K562 (cell line): ENCODE measurements at regions not wholly inside any gene's neighbourhood (a gene's known extent, or its start where the extent isn't known, plus 50 kb on each side); places are given as distances from the start of the nearest gene placed in this dataset.

Experiments used
- ATAC-seq: fragments of 200-7000 bp; cut with Tn5 transposase; 3 replicates; pipeline ENCODE4 v1.9.1; 2020; ENCODE audit warnings: moderate library complexity
- BruUV-seq: library from RNA; stranded (reverse); fragments of 400-500 nt; replicated peaks from 2 replicates; lab custom pipeline; 2021; lab: Mats Ljungman, UMichigan
- CTCF ChIA-PET: fragments of 300-600 bp; formaldehyde crosslinking; extraction: SDS; loops from one replicate; lab custom pipeline; 2021; ENCODE audit warnings: low intra/inter-chr PET ratio; lab: Yijun Ruan, JAX
- POLR2A ChIA-PET: fragments of 300-600, 350-650 bp; sonication (Branson Sonifier 250); formaldehyde crosslinking; extraction: SDS; loops from one replicate; lab custom pipeline; 2021; ENCODE audit warnings: antibody characterized with exemption, inconsistent platforms; lab: Yijun Ruan, JAX
- DNase-seq, 4 experiments: peaks; one replicate each; pipeline versions ENCODE4 v3.0.0 to v3.0.0-alpha.2; 2011 to 2018; ENCODE audit warnings: low spot score in 3 of 4, mixed read lengths in 3 of 4; ENCODE audit errors: extremely low read depth in 1 of 4
- FAIRE-seq: peaks from 2 replicates; lab custom pipeline; 2011; peaks lifted over from hg19 to GRCh38; lab: Jason Lieb, UNC
- H2AFZ ChIP-seq: 2 replicates; pipeline ENCODE4 v1.6.0; 2011; ENCODE audit warnings: low read depth, low read length, control low read depth, inconsistent platforms
- H3K27ac ChIP-seq: fragments of 200-600 bp; 3 replicates; pipeline ENCODE4 v1.8.0; 2011; ENCODE audit warnings: low read depth, mild to moderate bottlenecking, control low read depth, inconsistent platforms, low read length, moderate library complexity, mixed read lengths; ENCODE audit errors: extremely low read depth
- H3K27me3 ChIP-seq, 2 experiments: fragments of 300-600 bp in 1 of 2; 2 replicates in 1 of 2; 3 replicates in 1 of 2; pipeline versions ENCODE4 v1.6.0 to v1.8.0; 2011; ENCODE audit warnings: inconsistent platforms in 2 of 2, low read length in 2 of 2, mild to moderate bottlenecking in 1 of 2, mixed read lengths in 1 of 2, moderate library complexity in 1 of 2; ENCODE audit not compliant: control insufficient read depth in 2 of 2, insufficient read depth in 2 of 2
- H3K36me3 ChIP-seq: fragments of 300-600 bp; 3 replicates; pipeline ENCODE4 v1.8.0; 2011; ENCODE audit warnings: mild to moderate bottlenecking, low read length, inconsistent platforms; ENCODE audit not compliant: control insufficient read depth, insufficient read depth
- H3K4me1 ChIP-seq, 2 experiments: fragments of 200-600 bp in 1 of 2; replicated peaks in 1 of 2; 2 replicates in 1 of 2; 3 replicates in 1 of 2; pipeline versions ENCODE4 v1.5.1 to v1.8.0; 2011; ENCODE audit warnings: inconsistent platforms in 2 of 2, low read length in 2 of 2, mild to moderate bottlenecking in 1 of 2, mixed read lengths in 1 of 2, moderate library complexity in 1 of 2; ENCODE audit not compliant: control insufficient read depth in 2 of 2, insufficient read depth in 2 of 2
- H3K4me2 ChIP-seq: 2 replicates; pipeline ENCODE4 v1.6.1; 2011; ENCODE audit warnings: low read length, control low read depth, inconsistent platforms, mixed read lengths; ENCODE audit not compliant: insufficient read depth
- H3K4me3 ChIP-seq: fragments of 200-600 bp; sonication (generic), shearing (Covaris generic); 2 replicates; pipeline ENCODE4 v1.5.1; 2016; ENCODE audit warnings: control low read depth, inconsistent platforms
- H3K79me2 ChIP-seq: fragments of 200-600 bp; 3 replicates; pipeline ENCODE4 v1.8.0; 2011; ENCODE audit warnings: low read length, inconsistent platforms; ENCODE audit not compliant: control insufficient read depth, insufficient read depth
- H3K9ac ChIP-seq, 2 experiments: 2 replicates each; pipeline versions ENCODE4 v1.6.0 to v1.6.1; 2011; ENCODE audit warnings: low read depth in 2 of 2, low read length in 2 of 2, control low read depth in 1 of 2, inconsistent platforms in 1 of 2, mild to moderate bottlenecking in 1 of 2, mixed read lengths in 1 of 2; ENCODE audit not compliant: insufficient read depth in 1 of 2
- H3K9me1 ChIP-seq: one replicate; pipeline ENCODE4 v1.6.0; 2011; ENCODE audit warnings: inconsistent platforms, mild to moderate bottlenecking, low read length, moderate library complexity; ENCODE audit not compliant: control insufficient read depth, insufficient read depth
- H3K9me3 ChIP-seq: replicated peaks from 2 replicates; pipeline ENCODE4 v1.5.1; 2011; ENCODE audit warnings: low read depth, low read length, inconsistent platforms; ENCODE audit not compliant: control insufficient read depth, insufficient read depth
- H4K20me1 ChIP-seq: replicated peaks from 2 replicates; pipeline ENCODE4 v1.6.1; 2011; ENCODE audit warnings: low read length, inconsistent platforms, mixed read lengths; ENCODE audit not compliant: control insufficient read depth, insufficient read depth
- ARHGAP35 ChIP-seq: fragments of 450-650 bp; IDR thresholded peaks from 2 replicates; pipeline ENCODE4 v1.6.1; 2018; ENCODE audit not compliant: partially characterized antibody
- BCOR ChIP-seq: fragments of 450-650 bp; IDR thresholded peaks from 2 replicates; pipeline ENCODE4 v1.6.1; 2016
- ESRRA ChIP-seq: fragments of 450-650 bp; IDR thresholded peaks from 2 replicates; pipeline ENCODE4 v1.6.1; 2014; ENCODE audit warnings: low read depth, mild to moderate bottlenecking, moderate library complexity, borderline replicate concordance
- KDM1A ChIP-seq, 2 experiments: fragments of 450-650 bp; IDR thresholded peaks; 2 replicates each; pipeline ENCODE4 v1.6.1; 2016; ENCODE audit warnings: mild to moderate bottlenecking in 2 of 2
- RBM25 ChIP-seq: fragments of 200-400 bp; formaldehyde crosslinking; IDR thresholded peaks from 2 replicates; pipeline ENCODE4 v1.6.1; 2018; ENCODE audit warnings: low read length, low read depth, moderate library complexity; ENCODE audit not compliant: severe bottlenecking
- WGBS: fragments of 100-300 bp; shearing (Covaris generic); methylation state at CpG from one replicate; pipeline ENCODE4 v1.1.6; 2016; ENCODE audit warnings: low coverage, mixed read lengths; ENCODE audit not compliant: insufficient coverage; ENCODE audit errors: missing lambda C conversion rate; 5-methylcytosine and 5-hydroxymethylcytosine counted together
- in situ Hi-C: fragments of 300-500 bp; cut with MboI; formaldehyde crosslinking; loops from 4 replicates; pipeline ENCODE4 v1.15.0; 2018; ENCODE audit warnings: inconsistent platforms, mixed read lengths
- intact Hi-C: fragments of 100-400 bp; cut with micrococcal nuclease; formaldehyde crosslinking; loops from 2 replicates; pipeline ENCODE4 v1.14.2; 2022
- TF ChIP-seq, protein P1 (sequence below), 2 experiments: fragments of 450-650 bp; formaldehyde crosslinking in 1 of 2; IDR thresholded peaks; 2 replicates each; pipeline versions ENCODE4 v1.4.0 to v1.6.1; 2014 to 2020; ENCODE audit warnings: mild to moderate bottlenecking in 2 of 2, borderline replicate concordance in 1 of 2, low read depth in 1 of 2
- TF ChIP-seq, protein P2 (sequence below): fragments of 450-650 bp; formaldehyde crosslinking; IDR thresholded peaks from 2 replicates; pipeline ENCODE4 v1.4.0; 2022; ENCODE audit warnings: mild to moderate bottlenecking, moderate library complexity

DNA sequence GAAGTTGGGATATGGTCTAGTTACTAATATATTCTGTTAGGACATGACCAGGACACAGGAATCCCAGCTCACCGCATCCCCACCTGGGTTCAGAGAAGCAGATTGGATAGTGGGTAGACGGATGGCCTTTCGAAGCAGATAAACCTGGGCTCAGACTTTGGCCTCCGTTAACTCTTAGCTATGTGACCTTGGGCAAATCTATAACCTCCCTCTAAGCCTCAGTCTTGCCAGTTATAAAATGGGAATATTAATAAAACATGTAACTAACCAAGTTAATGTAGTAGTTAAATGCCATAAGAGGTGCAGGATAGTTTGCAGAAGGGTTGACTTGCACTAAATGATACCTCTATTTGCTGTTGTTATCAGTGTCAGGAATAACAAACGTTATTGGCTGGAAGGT is 127.6 kb upstream of the JCAD start:
- TF ChIP-seq, protein P1, sequence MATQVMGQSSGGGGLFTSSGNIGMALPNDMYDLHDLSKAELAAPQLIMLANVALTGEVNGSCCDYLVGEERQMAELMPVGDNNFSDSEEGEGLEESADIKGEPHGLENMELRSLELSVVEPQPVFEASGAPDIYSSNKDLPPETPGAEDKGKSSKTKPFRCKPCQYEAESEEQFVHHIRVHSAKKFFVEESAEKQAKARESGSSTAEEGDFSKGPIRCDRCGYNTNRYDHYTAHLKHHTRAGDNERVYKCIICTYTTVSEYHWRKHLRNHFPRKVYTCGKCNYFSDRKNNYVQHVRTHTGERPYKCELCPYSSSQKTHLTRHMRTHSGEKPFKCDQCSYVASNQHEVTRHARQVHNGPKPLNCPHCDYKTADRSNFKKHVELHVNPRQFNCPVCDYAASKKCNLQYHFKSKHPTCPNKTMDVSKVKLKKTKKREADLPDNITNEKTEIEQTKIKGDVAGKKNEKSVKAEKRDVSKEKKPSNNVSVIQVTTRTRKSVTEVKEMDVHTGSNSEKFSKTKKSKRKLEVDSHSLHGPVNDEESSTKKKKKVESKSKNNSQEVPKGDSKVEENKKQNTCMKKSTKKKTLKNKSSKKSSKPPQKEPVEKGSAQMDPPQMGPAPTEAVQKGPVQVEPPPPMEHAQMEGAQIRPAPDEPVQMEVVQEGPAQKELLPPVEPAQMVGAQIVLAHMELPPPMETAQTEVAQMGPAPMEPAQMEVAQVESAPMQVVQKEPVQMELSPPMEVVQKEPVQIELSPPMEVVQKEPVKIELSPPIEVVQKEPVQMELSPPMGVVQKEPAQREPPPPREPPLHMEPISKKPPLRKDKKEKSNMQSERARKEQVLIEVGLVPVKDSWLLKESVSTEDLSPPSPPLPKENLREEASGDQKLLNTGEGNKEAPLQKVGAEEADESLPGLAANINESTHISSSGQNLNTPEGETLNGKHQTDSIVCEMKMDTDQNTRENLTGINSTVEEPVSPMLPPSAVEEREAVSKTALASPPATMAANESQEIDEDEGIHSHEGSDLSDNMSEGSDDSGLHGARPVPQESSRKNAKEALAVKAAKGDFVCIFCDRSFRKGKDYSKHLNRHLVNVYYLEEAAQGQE (IDR thresholded peaks at IDR 0.05; ENCODE audit: borderline replicate concordance) = no peak
- TF ChIP-seq, protein P1 (CRISPR knock-in tag; IDR thresholded peaks at IDR 0.05; ENCODE audit: low read depth) = no peak
- TF ChIP-seq, protein P2, sequence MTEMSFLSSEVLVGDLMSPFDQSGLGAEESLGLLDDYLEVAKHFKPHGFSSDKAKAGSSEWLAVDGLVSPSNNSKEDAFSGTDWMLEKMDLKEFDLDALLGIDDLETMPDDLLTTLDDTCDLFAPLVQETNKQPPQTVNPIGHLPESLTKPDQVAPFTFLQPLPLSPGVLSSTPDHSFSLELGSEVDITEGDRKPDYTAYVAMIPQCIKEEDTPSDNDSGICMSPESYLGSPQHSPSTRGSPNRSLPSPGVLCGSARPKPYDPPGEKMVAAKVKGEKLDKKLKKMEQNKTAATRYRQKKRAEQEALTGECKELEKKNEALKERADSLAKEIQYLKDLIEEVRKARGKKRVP (CRISPR knock-in tag) = no peak
- no peak for TF ChIP-seq ARHGAP35
- TF ChIP-seq BCOR = peak; percentile 53
- peak; percentile 78; the same call in 1 of the 2 replicates for TF ChIP-seq ESRRA
- 0 out of 4 replicates have a peak, but pooled peaks of 1 of the 2 experiments have one; percentile 11 for TF ChIP-seq KDM1A (IDR thresholded peaks at IDR 0.05)
- peak; percentile 84 for TF ChIP-seq RBM25
- TF ChIP-seq, all 486 proteins: peak for 4

More for the DNA sequence above, 127.6 kb upstream of the JCAD start:
- Histone ChIP-seq H2AFZ (no peak overlapping the region), H3K4me1 (peaks cover 9% of the 10 kb centered on the region in 2 experiments; a peak in 3 of 5 replicates), H3K27me3 (peaks cover 20 to 41% of the 10 kb centered on the region in 2 experiments; a peak in 4 of 5 replicates), H3K4me3 (no peak overlapping the region), H3K4me2 (peak overlapping the region; percentile 4; the same call in 1 of the 2 replicates), H3K36me3 (no peaks in the 10 kb centered on the region), H4K20me1 (no peaks in the 10 kb centered on the region), H3K9me1 (no peaks in the 10 kb centered on the region), H3K9ac (no peak overlapping the region), H3K79me2 (no peaks in the 10 kb centered on the region), H3K27ac (no peak overlapping the region), H3K9me3 (no peaks in the 10 kb centered on the region)
- FAIRE-seq (no peak), ATAC-seq (no peak), DNase-seq (no peak)
- BruUV-seq = no TSS peak
- CTCF ChIA-PET = no interaction called here
- POLR2A ChIA-PET = interaction anchor here (0.6 to 1.6 kb wide), 3 partner anchors 34 to 121 kb away, joined by 3 to 5 read pairs (median 4); no protein-coding TSS in a partner anchor
- WGBS = 36% methylated on average over 5 of the region's 5 CpGs
- intact Hi-C loops (loop anchor here (10.0 kb wide), 1 partner anchor 172 kb away; no protein-coding TSS in a partner anchor), in situ Hi-C loops (no loop called here)
